CD14-positive monocyte (primary cell): ENCODE measurements at regions not wholly inside any gene's neighbourhood (a gene's known extent, or its start where the extent isn't known, plus 50 kb on each side); places are given as distances from the start of the nearest gene placed in this dataset.

Source experiments
- DNase-seq, 3 donors: peaks; one replicate each; pipeline ENCODE4 v3.0.0-alpha.2; 2011 to 2022
- H2AFZ ChIP-seq: 2 replicates; pipeline ENCODE4 v1.6.0; 2012; ENCODE audit warnings: mild to moderate bottlenecking, low read depth, low read length, inconsistent platforms; ENCODE audit not compliant: insufficient read depth, poor library complexity, severe bottlenecking
- H3K27ac ChIP-seq, 2 donors: 1 replicate in 1 of 2; 2 replicates in 1 of 2; pipeline ENCODE4 v1.5.1; 2012 to 2013; ENCODE audit warnings: low read length in 2 of 2, control low read depth in 1 of 2, inconsistent platforms in 1 of 2, low read depth in 1 of 2, mild to moderate bottlenecking in 1 of 2
- H3K27me3 ChIP-seq, 2 donors: one replicate each; pipeline versions ENCODE4 v1.6.0 to v1.6.1; 2011 to 2013; ENCODE audit warnings: low read length in 2 of 2; ENCODE audit not compliant: control insufficient read depth in 2 of 2, insufficient read depth in 2 of 2
- H3K36me3 ChIP-seq, 2 donors: replicated peaks in 1 of 2; 1 replicate in 1 of 2; 2 replicates in 1 of 2; pipeline versions ENCODE4 v1.5.1 to v1.6.1; 2012 to 2013; ENCODE audit warnings: low read length in 2 of 2, control low read depth in 1 of 2, inconsistent platforms in 1 of 2, mild to moderate bottlenecking in 1 of 2; ENCODE audit not compliant: insufficient read depth in 2 of 2, control insufficient read depth in 1 of 2
- H3K4me1 ChIP-seq, 2 donors: 1 replicate in 1 of 2; 2 replicates in 1 of 2; pipeline versions ENCODE4 v1.5.1 to v1.6.1; 2012 to 2013; ENCODE audit warnings: low read length in 2 of 2, control low read depth in 1 of 2, inconsistent platforms in 1 of 2, mild to moderate bottlenecking in 1 of 2, moderate library complexity in 1 of 2; ENCODE audit not compliant: insufficient read depth in 2 of 2, control insufficient read depth in 1 of 2
- H3K4me2 ChIP-seq: replicated peaks from 2 replicates; pipeline ENCODE3; 2012; ENCODE audit warnings: low read length, moderate library complexity, mild to moderate bottlenecking; ENCODE audit not compliant: poor library complexity, severe bottlenecking; ENCODE audit errors: extremely low read depth
- H3K4me3 ChIP-seq, 3 experiments: fragments of 200-600 bp in 1 of 3; sonication (generic) in 1 of 3; replicated peaks in 1 of 3; 1 replicate in 2 of 3; 2 replicates in 1 of 3; pipeline ENCODE4 v1.5.1; 2011 to 2013; ENCODE audit warnings: low read length in 3 of 3, mild to moderate bottlenecking in 3 of 3, control low read depth in 2 of 3, low read depth in 2 of 3, inconsistent platforms in 1 of 3, moderate library complexity in 1 of 3
- H3K79me2 ChIP-seq: 2 replicates; pipeline ENCODE4 v1.6.0; 2012; ENCODE audit warnings: mild to moderate bottlenecking, control low read depth, inconsistent platforms, low read length, moderate library complexity; ENCODE audit not compliant: insufficient read depth
- H3K9ac ChIP-seq: 2 replicates; pipeline ENCODE4 v1.6.0; 2017; ENCODE audit warnings: low read length, mild to moderate bottlenecking; ENCODE audit not compliant: insufficient read depth, poor library complexity, severe bottlenecking
- H3K9me3 ChIP-seq, 2 donors: replicated peaks in 1 of 2; 1 replicate in 1 of 2; 2 replicates in 1 of 2; pipeline versions ENCODE4 v1.5.1 to v1.6.1; 2012 to 2013; ENCODE audit warnings: low read length in 2 of 2, control low read depth in 1 of 2; ENCODE audit not compliant: control insufficient read depth in 1 of 2, insufficient read depth in 1 of 2
- H4K20me1 ChIP-seq: 2 replicates; pipeline ENCODE4 v1.6.0; 2012; ENCODE audit warnings: mild to moderate bottlenecking, low read length, control low read depth, moderate library complexity; ENCODE audit not compliant: insufficient read depth
- H3K27ac Mint-ChIP-seq, 7 donors: one replicate each; pipeline ENCODE4 v1.8.0; 2020; ENCODE audit warnings: mild to moderate bottlenecking in 7 of 7, mixed read lengths in 7 of 7, moderate library complexity in 6 of 7, inconsistent platforms in 2 of 7
- H3K27me3 Mint-ChIP-seq, 3 donors: one replicate each; pipeline ENCODE4 v1.8.0; 2021 to 2022; ENCODE audit warnings: low read depth in 3 of 3, mild to moderate bottlenecking in 3 of 3, mixed read lengths in 3 of 3, moderate library complexity in 3 of 3, inconsistent platforms in 1 of 3
- H3K36me3 Mint-ChIP-seq, 2 donors: one replicate each; pipeline ENCODE4 v1.8.0; 2020; ENCODE audit warnings: mixed read lengths in 2 of 2, inconsistent platforms in 1 of 2, mild to moderate bottlenecking in 1 of 2
- H3K4me1 Mint-ChIP-seq: one replicate; pipeline ENCODE4 v1.8.0; 2020; ENCODE audit warnings: mild to moderate bottlenecking, mixed read lengths
- H3K4me3 Mint-ChIP-seq, 2 donors: one replicate each; pipeline ENCODE4 v1.8.0; 2020; ENCODE audit warnings: mild to moderate bottlenecking in 2 of 2, mixed read lengths in 2 of 2, moderate library complexity in 1 of 2
- H3K9me3 Mint-ChIP-seq, 7 donors: one replicate each; pipeline ENCODE4 v1.8.0; 2020 to 2022; ENCODE audit warnings: mixed read lengths in 7 of 7, mild to moderate bottlenecking in 6 of 7, moderate library complexity in 6 of 7, inconsistent platforms in 2 of 7
- CTCF ChIP-seq: fragments of 200-600 bp; IDR thresholded peaks from one replicate; pipeline ENCODE4 v1.8.0; 2022; ENCODE audit warnings: antibody characterized with exemption, mild to moderate bottlenecking
- WGBS: methylation state at CpG from one replicate; pipeline ENCODE4 v1.1.5; 2013; ENCODE audit warnings: missing lambda C conversion rate; ENCODE audit not compliant: insufficient coverage; 5-methylcytosine and 5-hydroxymethylcytosine counted together
- intact Hi-C, 2 donors: fragments of 100-400 bp; cut with micrococcal nuclease; formaldehyde crosslinking; loops; one replicate each; pipeline versions ENCODE4 v1.15.0 to v1.15.1; 2023

- no peaks in the 10 kb centered on the region for H3K27me3 ChIP-seq
- 100% methylated on average over 1 of the region's 8 CpGs for WGBS
- H3K4me1 ChIP-seq, result peaks cover 8 to 14% of the 10 kb centered on the region in 2 donors
- no peak overlapping the region for H2AFZ ChIP-seq
- H4K20me1 ChIP-seq, result peaks cover 97% of the 10 kb centered on the region
- H3K27ac Mint-ChIP-seq, result no peak overlapping the region
- H3K4me1 Mint-ChIP-seq, result peaks cover 34% of the 10 kb centered on the region
- no peaks in the 10 kb centered on the region for H3K9me3 ChIP-seq
- peaks cover 78% of the 10 kb centered on the region for H3K79me2 ChIP-seq
- peaks cover 0 to 2% (median 2%) of the 10 kb centered on the region in 3 donors for H3K27me3 Mint-ChIP-seq
- no peak overlapping the region for H3K9ac ChIP-seq
- intact Hi-C loops, result no loop called here
- DNase-seq, result no peak
- peaks cover 6 to 8% of the 10 kb centered on the region in 2 donors for H3K36me3 ChIP-seq
- no peak for TF ChIP-seq CTCF
- H3K4me2 ChIP-seq, result no peak overlapping the region
- H3K36me3 Mint-ChIP-seq, result peaks cover 31 to 45% of the 10 kb centered on the region in 2 donors
- H3K27ac ChIP-seq, result no peak overlapping the region
- no peak overlapping the region for H3K4me3 Mint-ChIP-seq
- H3K4me3 ChIP-seq, result no peak overlapping the region
- H3K9me3 Mint-ChIP-seq, result no peaks in the 10 kb centered on the region
Observed at GRCh38 chr17:77381731-77382130, 241.0 kb downstream of the SEC14L1 start.

GRCh38 chr17:77382356-77382911 lies 241.7 kb downstream of the SEC14L1 start:
- H3K9ac ChIP-seq, result no peak overlapping the region
- H3K4me3 ChIP-seq, result no peak overlapping the region
- Mint-ChIP-seq H3K4me3 (no peak overlapping the region), H3K36me3 (peaks cover 33 to 46% of the 10 kb centered on the region in 2 donors), H3K9me3 (no peaks in the 10 kb centered on the region), H3K4me1 (peaks cover 38% of the 10 kb centered on the region), H3K27ac (peak overlapping the region in 1 of 7 donors; percentile 54), H3K27me3 (peaks cover 0 to 2% (median 2%) of the 10 kb centered on the region in 3 donors)
- no peak overlapping the region for H3K4me2 ChIP-seq
- 53% methylated on average over 4 of the region's 13 CpGs for WGBS
- H3K4me1 ChIP-seq, result peaks cover 13 to 16% of the 10 kb centered on the region in 2 donors
- peaks cover 78% of the 10 kb centered on the region for H3K79me2 ChIP-seq
- H2AFZ ChIP-seq, result no peak overlapping the region
- no peaks in the 10 kb centered on the region for H3K9me3 ChIP-seq
- no peak overlapping the region for H3K27ac ChIP-seq
- H3K36me3 ChIP-seq, result peaks cover 6 to 8% of the 10 kb centered on the region in 2 donors
- peaks cover 97% of the 10 kb centered on the region for H4K20me1 ChIP-seq
- H3K27me3 ChIP-seq, result no peaks in the 10 kb centered on the region
- intact Hi-C loops, result no loop called here
- TF ChIP-seq CTCF, result no peak
- DNase-seq, result no peak
